ENCODE measurements at regions not wholly inside any gene's neighbourhood (a gene's known extent, or its start where the extent isn't known, plus 50 kb on each side); places are given as distances from the start of the nearest gene placed in this dataset.

- intact Hi-C loops (cut with DNase I) = no loop called here
Measured at GRCh38 chr12:69150796-69151127, 88.6 kb upstream of the CPSF6 start.

GRCh38 chr12:69151254-69151764 is 88.1 kb upstream of the CPSF6 start:
- TF ChIP-seq POLR2AphosphoS5 (IDR thresholded peaks at IDR 0.05) (no peak), POLR2A (IDR thresholded peaks at IDR 0.05; ENCODE audit: low read depth) (no peak), CTCF (IDR thresholded peaks at IDR 0.05) (no peak), EP300 (IDR thresholded peaks at IDR 0.05) (no peak)
- H3K4me3 ChIP-seq = no peak overlapping the region
- DNase-seq (ENCODE audit: extremely low spot score) = no peak
- H3K27ac ChIP-seq (replicated peaks in 1 of 4) = no peak overlapping the region
- WGBS = 71% methylated on average over 7 of the region's 7 CpGs
- intact Hi-C loops (cut with DNase I) = no loop called here
- H3K36me3 ChIP-seq = no peaks in the 10 kb centered on the region
- H3K27me3 ChIP-seq = no peaks in the 10 kb centered on the region
- no peaks in the 10 kb centered on the region for H3K9me3 ChIP-seq
- peaks cover 0 to 14% (median 4%) of the 10 kb centered on the region in 4 donors for H3K4me1 ChIP-seq

More at GRCh38 chr12:69150796-69151127, 88.6 kb upstream of the CPSF6 start:
- Histone ChIP-seq H3K36me3 (no peaks in the 10 kb centered on the region), H3K27ac (replicated peaks in 1 of 4) (no peak overlapping the region), H3K27me3 (no peaks in the 10 kb centered on the region), H3K4me1 (peaks cover 0 to 14% (median 4%) of the 10 kb centered on the region in 4 donors), H3K4me3 (no peak overlapping the region), H3K9me3 (no peaks in the 10 kb centered on the region)
- TF ChIP-seq POLR2AphosphoS5 (IDR thresholded peaks at IDR 0.05) (no peak), CTCF (IDR thresholded peaks at IDR 0.05) (no peak), POLR2A (IDR thresholded peaks at IDR 0.05; ENCODE audit: low read depth) (no peak), EP300 (IDR thresholded peaks at IDR 0.05) (no peak)
- DNase-seq (ENCODE audit: extremely low spot score) = no peak
- 40% methylated on average over 2 of the region's 2 CpGs for whole genome bisulfite sequencing

- Histone ChIP-seq H3K27me3 (no peaks in the 10 kb centered on the region), H3K27ac (replicated peaks in 1 of 4) (no peak overlapping the region), H3K4me1 (peaks cover 0 to 22% (median 11%) of the 10 kb centered on the region in 4 donors), H3K9me3 (no peaks in the 10 kb centered on the region), H3K4me3 (no peak overlapping the region), H3K36me3 (no peaks in the 10 kb centered on the region)
- TF ChIP-seq POLR2AphosphoS5 (IDR thresholded peaks at IDR 0.05) (no peak), POLR2A (IDR thresholded peaks at IDR 0.05; ENCODE audit: low read depth) (no peak), CTCF (IDR thresholded peaks at IDR 0.05) (peak; percentile 85 to 94 (median 90))
- intact Hi-C loops (cut with DNase I) = no loop called here
- 13% methylated on average over 7 of the region's 7 CpGs for WGBS
- peak; percentile 93 for DNase-seq (ENCODE audit: extremely low spot score)
Measured at GRCh38 chr12:69154585-69155363, 84.6 kb upstream of the CPSF6 start.

- Histone ChIP-seq H3K36me3 (no peaks in the 10 kb centered on the region), H3K4me3 (peak overlapping the region in 1 of 4 donors; percentile 8), H3K9me3 (no peaks in the 10 kb centered on the region), H3K4me1 (peaks cover 0 to 7% (median 7%) of the 10 kb centered on the region in 4 donors), H3K27ac (replicated peaks in 1 of 4) (no peak overlapping the region), H3K27me3 (no peaks in the 10 kb centered on the region)
- WGBS = 21% methylated on average over 13 of the region's 13 CpGs
- TF ChIP-seq POLR2AphosphoS5 (IDR thresholded peaks at IDR 0.05) = peak in 1 of 2 donors; percentile 37
- TF ChIP-seq CTCF (IDR thresholded peaks at IDR 0.05) = peak; percentile 79 to 93 (median 79)
- no peak for TF ChIP-seq POLR2A (IDR thresholded peaks at IDR 0.05; ENCODE audit: low read depth)
- TF ChIP-seq EP300 (IDR thresholded peaks at IDR 0.05) = no peak
- DNase-seq (ENCODE audit: extremely low spot score) = peak; percentile 96
- intact Hi-C loops (cut with DNase I) = no loop called here
Measured at GRCh38 chr12:69157023-69157655, 82.2 kb upstream of the CPSF6 start.

Measured in esophagus muscularis mucosa (tissue), 4 donors.